Lower leg skin (tissue), 3 donors: ENCODE measurements at regions not wholly inside any gene's neighbourhood (a gene's known extent, or its start where the extent isn't known, plus 50 kb on each side); places are given as distances from the start of the nearest gene placed in this dataset.

Experiments used
- POLR2A ChIP-seq, 2 donors: fragments of 450-650 bp; IDR thresholded peaks; one replicate each; pipeline ENCODE4 v1.6.1; 2016 to 2017; ENCODE audit warnings: antibody characterized with exemption in 2 of 2, mild to moderate bottlenecking in 1 of 2, moderate library complexity in 1 of 2
- TF ChIP-seq, protein P1 (sequence below), 3 donors: fragments of 450-650 bp; IDR thresholded peaks; one replicate each; pipeline ENCODE4 v1.5.1; 2016; ENCODE audit warnings: antibody characterized with exemption in 3 of 3, mild to moderate bottlenecking in 3 of 3, moderate library complexity in 2 of 3

DNA sequence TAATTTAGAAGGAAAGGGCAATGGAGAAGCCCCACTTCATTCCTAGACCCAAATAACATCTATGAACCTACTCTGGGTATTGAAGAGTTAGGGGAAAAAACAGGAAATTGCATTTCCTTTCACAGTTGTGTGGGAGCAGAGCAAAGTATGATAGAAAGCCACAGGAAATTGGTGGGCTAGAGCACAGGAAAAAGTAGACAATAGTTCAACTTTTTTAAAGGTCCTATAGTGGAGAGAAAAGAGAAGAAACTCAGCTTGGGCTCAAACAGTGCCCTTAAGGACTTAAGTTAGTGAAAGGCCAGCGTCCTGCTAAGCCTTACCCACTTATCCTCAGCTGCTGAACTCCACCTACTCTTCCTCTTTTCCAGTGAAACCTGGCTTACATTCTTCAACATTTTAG, 258.1 kb downstream of the DPY19L2 start:
- TF ChIP-seq, protein P1, sequence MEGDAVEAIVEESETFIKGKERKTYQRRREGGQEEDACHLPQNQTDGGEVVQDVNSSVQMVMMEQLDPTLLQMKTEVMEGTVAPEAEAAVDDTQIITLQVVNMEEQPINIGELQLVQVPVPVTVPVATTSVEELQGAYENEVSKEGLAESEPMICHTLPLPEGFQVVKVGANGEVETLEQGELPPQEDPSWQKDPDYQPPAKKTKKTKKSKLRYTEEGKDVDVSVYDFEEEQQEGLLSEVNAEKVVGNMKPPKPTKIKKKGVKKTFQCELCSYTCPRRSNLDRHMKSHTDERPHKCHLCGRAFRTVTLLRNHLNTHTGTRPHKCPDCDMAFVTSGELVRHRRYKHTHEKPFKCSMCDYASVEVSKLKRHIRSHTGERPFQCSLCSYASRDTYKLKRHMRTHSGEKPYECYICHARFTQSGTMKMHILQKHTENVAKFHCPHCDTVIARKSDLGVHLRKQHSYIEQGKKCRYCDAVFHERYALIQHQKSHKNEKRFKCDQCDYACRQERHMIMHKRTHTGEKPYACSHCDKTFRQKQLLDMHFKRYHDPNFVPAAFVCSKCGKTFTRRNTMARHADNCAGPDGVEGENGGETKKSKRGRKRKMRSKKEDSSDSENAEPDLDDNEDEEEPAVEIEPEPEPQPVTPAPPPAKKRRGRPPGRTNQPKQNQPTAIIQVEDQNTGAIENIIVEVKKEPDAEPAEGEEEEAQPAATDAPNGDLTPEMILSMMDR (IDR thresholded peaks at IDR 0.05): no peak
- no peak for TF ChIP-seq POLR2A (IDR thresholded peaks at IDR 0.05)
